B cell (primary cell): ENCODE measurements at regions not wholly inside any gene's neighbourhood (a gene's known extent, or its start where the extent isn't known, plus 50 kb on each side); places are given as distances from the start of the nearest gene placed in this dataset.

Source experiments
- ATAC-seq: fragments of 200-7000 bp; cut with Tn5 transposase; one replicate; pipeline ENCODE4 v1.10.0; 2021; ENCODE audit warnings: low read depth, mild to moderate bottlenecking, moderate number of reproducible peaks, moderate library complexity
- CTCF ChIA-PET: fragments of 350-600 bp; sonication (Branson Sonifier 250); formaldehyde crosslinking; loops from one replicate; lab custom pipeline; 2021; ENCODE audit warnings: antibody characterized with exemption, inconsistent platforms; lab: Charles Lee
- POLR2A ChIA-PET: fragments of 350-600 bp; sonication (Branson Sonifier 250); formaldehyde crosslinking; loops from one replicate; lab custom pipeline; 2021; ENCODE audit warnings: antibody characterized with exemption; lab: Charles Lee
- DNase-seq: peaks from one replicate; pipeline ENCODE4 v3.0.0; 2013
- H2AFZ ChIP-seq: 2 replicates; pipeline ENCODE4 v1.6.1; 2012; ENCODE audit warnings: mild to moderate bottlenecking, low read depth, low read length; ENCODE audit not compliant: insufficient read depth, poor library complexity, severe bottlenecking
- H3K27ac ChIP-seq, 2 donors: 1 replicate in 1 of 2; 2 replicates in 1 of 2; pipeline ENCODE4 v1.5.1; 2012 to 2013; ENCODE audit warnings: low read length in 2 of 2, mild to moderate bottlenecking in 2 of 2, moderate library complexity in 1 of 2
- H3K27me3 ChIP-seq, 4 experiments: fragments of 200-600 bp in 1 of 4; sonication (generic) in 1 of 4; replicated peaks in 1 of 4; 1 replicate in 2 of 4; 2 replicates in 2 of 4; pipeline versions ENCODE4 v1.6.1 to v1.7.0; 2013 to 2016; ENCODE audit warnings: low read length in 3 of 4, mild to moderate bottlenecking in 2 of 4, mixed read lengths in 1 of 4, moderate library complexity in 1 of 4; ENCODE audit not compliant: insufficient read depth in 4 of 4, control insufficient read depth in 3 of 4; ENCODE audit errors: control extremely low read depth in 1 of 4
- H3K36me3 ChIP-seq, 2 experiments: replicated peaks in 1 of 2; 1 replicate in 1 of 2; 2 replicates in 1 of 2; pipeline versions ENCODE4 v1.6.1 to v1.7.1; 2013; ENCODE audit warnings: low read length in 1 of 2; ENCODE audit not compliant: insufficient read depth in 2 of 2, control insufficient read depth in 1 of 2; ENCODE audit errors: control extremely low read depth in 1 of 2, extremely low read depth in 1 of 2
- H3K4me1 ChIP-seq, 2 donors: fragments of 200-600 bp in 1 of 2; sonication (generic) in 1 of 2; 1 replicate in 1 of 2; 2 replicates in 1 of 2; pipeline versions ENCODE4 v1.5.1 to v1.6.1; 2013 to 2017; ENCODE audit warnings: low read length in 2 of 2; ENCODE audit not compliant: control insufficient read depth in 2 of 2, insufficient read depth in 2 of 2
- H3K4me2 ChIP-seq: replicated peaks from 2 replicates; pipeline ENCODE3; 2012; ENCODE audit warnings: mild to moderate bottlenecking, low read depth, low read length; ENCODE audit not compliant: poor library complexity, severe bottlenecking
- H3K4me3 ChIP-seq, 5 experiments: fragments of 200-600 bp in 1 of 5; sonication (generic) in 1 of 5; 1 replicate in 3 of 5; 2 replicates in 2 of 5; pipeline versions ENCODE4 v1.5.1 to v1.7.0; 2011 to 2016; ENCODE audit warnings: low read length in 4 of 5, mild to moderate bottlenecking in 4 of 5, low read depth in 2 of 5, control low read depth in 1 of 5, moderate library complexity in 1 of 5; ENCODE audit not compliant: insufficient read depth in 1 of 5; ENCODE audit errors: control extremely low read depth in 1 of 5, extremely low read depth in 1 of 5
- H3K79me2 ChIP-seq: fragments of 200-600 bp; sonication (generic); one replicate; pipeline ENCODE4 v1.6.0; 2016; ENCODE audit warnings: low read length; ENCODE audit not compliant: control insufficient read depth, insufficient read depth
- H3K9ac ChIP-seq: fragments of 200-600 bp; sonication (generic); 2 replicates; pipeline ENCODE4 v1.6.1; 2017; ENCODE audit warnings: mild to moderate bottlenecking, low read length, moderate library complexity
- H3K9me3 ChIP-seq, 3 donors: one replicate each; pipeline versions ENCODE4 v1.6.1 to v1.7.1; 2013; ENCODE audit warnings: low read length in 2 of 3; ENCODE audit not compliant: control insufficient read depth in 2 of 3, insufficient read depth in 1 of 3; ENCODE audit errors: control extremely low read depth in 1 of 3
- H4K20me1 ChIP-seq: 2 replicates; pipeline ENCODE4 v1.6.0; 2012; ENCODE audit warnings: mild to moderate bottlenecking, low read length; ENCODE audit not compliant: insufficient read depth, control insufficient read depth, poor library complexity, severe bottlenecking
- H3K27ac Mint-ChIP-seq: one replicate; pipeline ENCODE4 v1.8.0; 2021; ENCODE audit warnings: mixed read lengths
- H3K27me3 Mint-ChIP-seq: one replicate; pipeline ENCODE4 v1.8.0; 2021; ENCODE audit warnings: mixed read lengths
- H3K4me1 Mint-ChIP-seq: one replicate; pipeline ENCODE4 v1.8.0; 2021; ENCODE audit warnings: mixed read lengths
- H3K4me3 Mint-ChIP-seq: one replicate; pipeline ENCODE4 v1.8.0; 2021; ENCODE audit warnings: mixed read lengths
- H3K9me3 Mint-ChIP-seq: one replicate; pipeline ENCODE4 v1.8.0; 2022; ENCODE audit warnings: mixed read lengths; ENCODE audit not compliant: insufficient read depth
- EZH2 ChIP-seq: IDR thresholded peaks from 2 replicates; pipeline ENCODE4 v1.6.1; 2012; ENCODE audit warnings: borderline replicate concordance, low read depth, mild to moderate bottlenecking, moderate library complexity, low read length; ENCODE audit not compliant: insufficient read depth, poor library complexity, severe bottlenecking
- WGBS: methylation state at CpG from one replicate; pipeline ENCODE4 v1.1.5; 2013; ENCODE audit warnings: missing lambda C conversion rate; ENCODE audit not compliant: insufficient coverage; 5-methylcytosine and 5-hydroxymethylcytosine counted together
- intact Hi-C: fragments of 100-400 bp; cut with micrococcal nuclease; formaldehyde crosslinking; loops from one replicate; pipeline ENCODE4 v1.10.0; 2022
- TF ChIP-seq, protein P1 (sequence below): fragments of 200-600 bp; IDR thresholded peaks from one replicate; pipeline ENCODE4 v1.8.0; 2022; ENCODE audit warnings: antibody characterized with exemption, mild to moderate bottlenecking

- WGBS = no CpG with 5 or more reads among the region's 3 CpGs
- Histone ChIP-seq H3K9ac (no peak overlapping the region), H3K4me3 (no peak overlapping the region), H2AFZ (no peak overlapping the region), H4K20me1 (no peaks in the 10 kb centered on the region), H3K36me3 (no peaks in the 10 kb centered on the region), H3K79me2 (no peaks in the 10 kb centered on the region), H3K4me1 (no peaks in the 10 kb centered on the region), H3K27ac (no peak overlapping the region), H3K27me3 (no peaks in the 10 kb centered on the region), H3K4me2 (no peak overlapping the region), H3K9me3 (peaks cover 0 to 1% (median 0%) of the 10 kb centered on the region in 3 donors)
- H3K27ac Mint-ChIP-seq = no peak overlapping the region
- ChIA-PET POLR2A (no interaction called here), CTCF (no interaction called here)
- no peaks in the 10 kb centered on the region for H3K27me3 Mint-ChIP-seq
- intact Hi-C loops = no loop called here
- no peak overlapping the region for H3K4me3 Mint-ChIP-seq
- ATAC-seq (no peak), DNase-seq (no peak)
- H3K4me1 Mint-ChIP-seq = no peaks in the 10 kb centered on the region
- H3K9me3 Mint-ChIP-seq = no peaks in the 10 kb centered on the region
- TF ChIP-seq, protein P1, sequence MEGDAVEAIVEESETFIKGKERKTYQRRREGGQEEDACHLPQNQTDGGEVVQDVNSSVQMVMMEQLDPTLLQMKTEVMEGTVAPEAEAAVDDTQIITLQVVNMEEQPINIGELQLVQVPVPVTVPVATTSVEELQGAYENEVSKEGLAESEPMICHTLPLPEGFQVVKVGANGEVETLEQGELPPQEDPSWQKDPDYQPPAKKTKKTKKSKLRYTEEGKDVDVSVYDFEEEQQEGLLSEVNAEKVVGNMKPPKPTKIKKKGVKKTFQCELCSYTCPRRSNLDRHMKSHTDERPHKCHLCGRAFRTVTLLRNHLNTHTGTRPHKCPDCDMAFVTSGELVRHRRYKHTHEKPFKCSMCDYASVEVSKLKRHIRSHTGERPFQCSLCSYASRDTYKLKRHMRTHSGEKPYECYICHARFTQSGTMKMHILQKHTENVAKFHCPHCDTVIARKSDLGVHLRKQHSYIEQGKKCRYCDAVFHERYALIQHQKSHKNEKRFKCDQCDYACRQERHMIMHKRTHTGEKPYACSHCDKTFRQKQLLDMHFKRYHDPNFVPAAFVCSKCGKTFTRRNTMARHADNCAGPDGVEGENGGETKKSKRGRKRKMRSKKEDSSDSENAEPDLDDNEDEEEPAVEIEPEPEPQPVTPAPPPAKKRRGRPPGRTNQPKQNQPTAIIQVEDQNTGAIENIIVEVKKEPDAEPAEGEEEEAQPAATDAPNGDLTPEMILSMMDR = no peak
- TF ChIP-seq EZH2 = no peak
Measured at GRCh38 chr1:55662875-55663274, 447.7 kb upstream of the USP24 start.

- H3K27ac Mint-ChIP-seq = no peak overlapping the region
- no peak overlapping the region for H3K4me3 ChIP-seq
- no peak overlapping the region for H2AFZ ChIP-seq
- ChIA-PET CTCF (no interaction called here), POLR2A (no interaction called here)
- ATAC-seq (no peak), DNase-seq (no peak)
- H3K9me3 ChIP-seq = peaks cover 0 to 1% (median 0%) of the 10 kb centered on the region in 3 donors
- H3K36me3 ChIP-seq = no peaks in the 10 kb centered on the region
- no peaks in the 10 kb centered on the region for H3K9me3 Mint-ChIP-seq
- intact Hi-C loops = no loop called here
- H3K4me3 Mint-ChIP-seq = no peak overlapping the region
- TF ChIP-seq EZH2 = no peak
- TF ChIP-seq, protein P1 = no peak
- WGBS = 100% methylated on average over 1 of the region's 2 CpGs
- H3K27me3 Mint-ChIP-seq = peaks cover 3% of the 10 kb centered on the region
- H3K4me1 ChIP-seq = no peaks in the 10 kb centered on the region
- no peak overlapping the region for H3K27ac ChIP-seq
- H3K79me2 ChIP-seq = no peaks in the 10 kb centered on the region
- H3K9ac ChIP-seq = no peak overlapping the region
- no peaks in the 10 kb centered on the region for H3K27me3 ChIP-seq
- H3K4me1 Mint-ChIP-seq = no peaks in the 10 kb centered on the region
- no peak overlapping the region for H3K4me2 ChIP-seq
- no peaks in the 10 kb centered on the region for H4K20me1 ChIP-seq
Measured at GRCh38 chr1:55658917-55659316, 443.8 kb upstream of the USP24 start.
